NCI-H524 (cell line): ENCODE measurements at regions not wholly inside any gene's neighbourhood (a gene's known extent, or its start where the extent isn't known, plus 50 kb on each side); places are given as distances from the start of the nearest gene placed in this dataset.
"Not testable (repeated sequence)": the region's sequence is repeated elsewhere in the genome, so short reads cannot be mapped to it uniquely, and the experiment has no call there.

Source experiments
- DNase-seq, 2 experiments: peaks; one replicate each; lab custom pipeline; 2025; lab: John Stamatoyannopoulos, UW

- no peak for DNase-seq
Observed at GRCh38 chr14:85058150-85058549, 471.8 kb upstream of the FLRT2 start.

- DNase-seq = no peak
Observed at GRCh38 chr14:85060121-85060520, 469.8 kb upstream of the FLRT2 start.

- DNase-seq = no peak
Observed at GRCh38 chr14:85061256-85061655, 468.7 kb upstream of the FLRT2 start.

GRCh38 chr14:85063747-85064146, 466.2 kb upstream of the FLRT2 start:
- no peak for DNase-seq

GRCh38 chr14:85071447-85071846, 458.5 kb upstream of the FLRT2 start:
- no peak for DNase-seq

- DNase-seq = no peak
Observed at GRCh38 chr14:85074955-85075354, 455.0 kb upstream of the FLRT2 start.

GRCh38 chr14:85075694-85076476, 454.1 kb upstream of the FLRT2 start:
- no peak for DNase-seq

- not testable (repeated sequence) for DNase-seq
Observed at GRCh38 chr14:85077716-85078115, 452.2 kb upstream of the FLRT2 start.

GRCh38 chr14:85079842-85080730, 449.9 kb upstream of the FLRT2 start:
- peak in 1 of 2 experiments; percentile 64 for DNase-seq

GRCh38 chr14:85084344-85084743, 445.6 kb upstream of the FLRT2 start:
- no peak for DNase-seq

- DNase-seq = no peak
Observed at GRCh38 chr14:85085981-85086380, 444.0 kb upstream of the FLRT2 start.

GRCh38 chr14:85087201-85087600, 442.7 kb upstream of the FLRT2 start:
- DNase-seq = no peak

- no peak for DNase-seq
Observed at GRCh38 chr14:85088192-85088591, 441.8 kb upstream of the FLRT2 start.

GRCh38 chr14:85090681-85091080, 439.3 kb upstream of the FLRT2 start:
- no peak for DNase-seq

GRCh38 chr14:85093631-85094330, 436.2 kb upstream of the FLRT2 start:
- DNase-seq = no peak

- no peak for DNase-seq
Observed at GRCh38 chr14:85102591-85102990, 427.4 kb upstream of the FLRT2 start.

- DNase-seq = peak; percentile 48 to 79
Observed at GRCh38 chr14:85106506-85106905, 423.4 kb upstream of the FLRT2 start.

GRCh38 chr14:85112762-85113161, 417.2 kb upstream of the FLRT2 start:
- DNase-seq = no peak

GRCh38 chr14:85115921-85116320, 414.0 kb upstream of the FLRT2 start:
- DNase-seq = peak in 1 of 2 experiments; percentile 45

- no peak for DNase-seq
Observed at GRCh38 chr14:85118274-85118673, 411.7 kb upstream of the FLRT2 start.

GRCh38 chr14:85122690-85123089, 407.3 kb upstream of the FLRT2 start:
- DNase-seq = no peak

- no peak for DNase-seq
Observed at GRCh38 chr14:85123755-85124154, 406.2 kb upstream of the FLRT2 start.
